H1 (cell line): ENCODE measurements at regions not wholly inside any gene's neighbourhood (a gene's known extent, or its start where the extent isn't known, plus 50 kb on each side); places are given as distances from the start of the nearest gene placed in this dataset.

Experiments used
- CTCF ChIA-PET: fragments of 300-600 bp; sonication (Branson Sonifier 250); formaldehyde crosslinking; loops from one replicate; lab custom pipeline; 2021; ENCODE audit not compliant: partially characterized antibody; lab: Charles Lee
- POLR2A ChIA-PET: fragments of 300-600 bp; sonication (Branson Sonifier 250); formaldehyde crosslinking; loops from one replicate; lab custom pipeline; 2021; ENCODE audit warnings: inconsistent platforms; ENCODE audit not compliant: partially characterized antibody; lab: Charles Lee
- DNase-seq, 2 experiments: peaks; one replicate each; pipeline versions ENCODE4 v3.0.0 to v3.0.0-alpha.2; 2010 to 2022; ENCODE audit warnings: low spot score in 2 of 2, low read depth in 1 of 2, mixed read lengths in 1 of 2
- FAIRE-seq: peaks from 2 replicates; lab custom pipeline; 2011; peaks lifted over from hg19 to GRCh38; lab: Jason Lieb, UNC
- H2AFZ ChIP-seq: 2 replicates; pipeline ENCODE4 v1.8.1; 2012; ENCODE audit warnings: low read length, inconsistent platforms
- H2AK5ac ChIP-seq: 2 replicates; pipeline ENCODE4 v1.6.1; 2013; ENCODE audit warnings: low read depth, low read length
- H2BK120ac ChIP-seq: replicated peaks from 2 replicates; pipeline ENCODE3; 2013; ENCODE audit warnings: low read depth, low read length, inconsistent platforms
- H2BK12ac ChIP-seq: 2 replicates; pipeline ENCODE4 v1.6.1; 2013; ENCODE audit warnings: low read depth, low read length
- H2BK15ac ChIP-seq: 2 replicates; pipeline ENCODE4 v1.6.1; 2013; ENCODE audit warnings: low read length
- H2BK20ac ChIP-seq: 2 replicates; pipeline ENCODE4 v1.6.1; 2013; ENCODE audit warnings: low read length
- H2BK5ac ChIP-seq: 2 replicates; pipeline ENCODE4 v1.6.1; 2013; ENCODE audit warnings: low read depth, low read length
- H3K14ac ChIP-seq: 2 replicates; pipeline ENCODE4 v1.6.1; 2013; ENCODE audit warnings: inconsistent platforms; ENCODE audit not compliant: insufficient read length
- H3K18ac ChIP-seq: 2 replicates; pipeline ENCODE4 v1.6.1; 2013; ENCODE audit warnings: low read length; ENCODE audit errors: extremely low read depth
- H3K23ac ChIP-seq: 2 replicates; pipeline ENCODE4 v1.6.1; 2013; ENCODE audit warnings: inconsistent platforms; ENCODE audit not compliant: insufficient read length
- H3K23me2 ChIP-seq: 2 replicates; pipeline ENCODE4 v1.6.1; 2013; ENCODE audit warnings: low read depth, low read length
- H3K27ac ChIP-seq: 2 replicates; pipeline ENCODE4 v1.6.1; 2011; ENCODE audit warnings: low read depth, low read length, inconsistent platforms
- H3K27me3 ChIP-seq, 4 experiments: replicated peaks in 1 of 4; 1 replicate in 1 of 4; 2 replicates in 3 of 4; pipeline versions ENCODE4 v1.6.1 to v1.8.1; 2011 to 2013; ENCODE audit warnings: low read length in 3 of 4, mild to moderate bottlenecking in 3 of 4, inconsistent platforms in 2 of 4, mixed read lengths in 2 of 4, moderate library complexity in 1 of 4; ENCODE audit not compliant: control insufficient read depth in 3 of 4, insufficient read depth in 3 of 4; ENCODE audit errors: extremely low read depth in 1 of 4
- H3K36me3 ChIP-seq, 4 experiments: 2 replicates each; pipeline versions ENCODE4 v1.6.1 to v1.8.1; 2011 to 2013; ENCODE audit warnings: mild to moderate bottlenecking in 4 of 4, low read length in 3 of 4, moderate library complexity in 2 of 4, control low read depth in 1 of 4, inconsistent platforms in 1 of 4; ENCODE audit not compliant: insufficient read depth in 4 of 4, control insufficient read depth in 2 of 4
- H3K4ac ChIP-seq: replicated peaks from 2 replicates; pipeline ENCODE3; 2013; ENCODE audit warnings: low read length, low read depth, mixed read lengths, inconsistent platforms; ENCODE audit not compliant: insufficient read length
- H3K4me1 ChIP-seq, 4 experiments: replicated peaks in 1 of 4; 1 replicate in 1 of 4; 2 replicates in 3 of 4; pipeline versions ENCODE4 v1.6.1 to v1.8.1; 2011 to 2013; ENCODE audit warnings: low read length in 3 of 4, inconsistent platforms in 2 of 4, mixed read lengths in 1 of 4; ENCODE audit not compliant: insufficient read depth in 4 of 4, control insufficient read depth in 3 of 4
- H3K4me2 ChIP-seq, 2 experiments: 2 replicates each; pipeline versions ENCODE4 v1.6.1 to v1.8.1; 2011 to 2013; ENCODE audit warnings: low read depth in 2 of 2, low read length in 2 of 2, control low read depth in 1 of 2, inconsistent platforms in 1 of 2, mild to moderate bottlenecking in 1 of 2; ENCODE audit not compliant: insufficient read depth in 1 of 2
- H3K4me3 ChIP-seq, 4 experiments: fragments of 200-600, 300-600 bp in 1 of 4; sonication (generic), shearing (Covaris generic), sonication (Bioruptor Twin) in 1 of 4; 2 replicates each; pipeline versions ENCODE4 v1.5.1 to v1.8.1; 2011 to 2016; ENCODE audit warnings: low read length in 4 of 4, low read depth in 3 of 4, control low read depth in 2 of 4, inconsistent platforms in 2 of 4, mild to moderate bottlenecking in 2 of 4, mixed read lengths in 1 of 4, moderate library complexity in 1 of 4; ENCODE audit not compliant: insufficient read depth in 2 of 4; ENCODE audit errors: extremely low read depth in 1 of 4
- H3K56ac ChIP-seq: replicated peaks from 2 replicates; pipeline ENCODE3; 2013; ENCODE audit warnings: low read depth, mild to moderate bottlenecking, mixed read lengths, low read length, inconsistent platforms; ENCODE audit not compliant: insufficient read length
- H3K79me1 ChIP-seq: 2 replicates; pipeline ENCODE4 v1.6.1; 2013; ENCODE audit warnings: low read depth, low read length, control low read depth
- H3K79me2 ChIP-seq, 2 experiments: 2 replicates each; pipeline versions ENCODE4 v1.6.1 to v1.8.1; 2012 to 2013; ENCODE audit warnings: low read length in 2 of 2, mild to moderate bottlenecking in 2 of 2, inconsistent platforms in 1 of 2; ENCODE audit not compliant: insufficient read depth in 2 of 2, control insufficient read depth in 1 of 2
- H3K9ac ChIP-seq, 4 experiments: replicated peaks in 1 of 4; 1 replicate in 1 of 4; 2 replicates in 3 of 4; pipeline versions ENCODE4 v1.6.1 to v1.8.1; 2011 to 2013; ENCODE audit warnings: low read depth in 3 of 4, low read length in 3 of 4, control low read depth in 2 of 4, mild to moderate bottlenecking in 2 of 4, moderate library complexity in 2 of 4, inconsistent platforms in 1 of 4; ENCODE audit errors: extremely low read depth in 1 of 4
- H3K9me3 ChIP-seq, 2 experiments: 2 replicates each; pipeline versions ENCODE4 v1.6.1 to v1.8.1; 2012 to 2013; ENCODE audit warnings: mild to moderate bottlenecking in 2 of 2, moderate library complexity in 2 of 2, control low read depth in 1 of 2, inconsistent platforms in 1 of 2, low read depth in 1 of 2, low read length in 1 of 2, mixed read lengths in 1 of 2; ENCODE audit not compliant: insufficient read depth in 2 of 2
- H4K20me1 ChIP-seq, 2 experiments: replicated peaks in 1 of 2; 2 replicates each; pipeline versions ENCODE3 to v1.8.1; 2011 to 2013; ENCODE audit warnings: inconsistent platforms in 2 of 2, low read length in 2 of 2, mild to moderate bottlenecking in 1 of 2; ENCODE audit not compliant: insufficient read depth in 2 of 2, control insufficient read depth in 1 of 2
- H4K5ac ChIP-seq: 2 replicates; pipeline ENCODE4 v1.6.1; 2013; ENCODE audit warnings: low read length, low read depth, mixed read lengths, inconsistent platforms; ENCODE audit not compliant: insufficient read length
- H4K8ac ChIP-seq: 2 replicates; pipeline ENCODE4 v1.8.0; 2013; ENCODE audit warnings: mild to moderate bottlenecking, moderate library complexity, low read length, inconsistent platforms; ENCODE audit not compliant: insufficient read depth; ENCODE audit errors: extremely low read depth
- H4K91ac ChIP-seq: replicated peaks from 2 replicates; pipeline ENCODE3; 2013; ENCODE audit warnings: low read length, mixed read lengths, inconsistent platforms; ENCODE audit not compliant: insufficient read length
- ASH2L ChIP-seq: fragments of 200-600, 300-600 bp; sonication (generic); IDR thresholded peaks from one replicate; pipeline ENCODE4 v1.7.1; 2017; ENCODE audit warnings: low read length
- EZH2 ChIP-seq: fragments of 200-600 bp; sonication (generic); IDR thresholded peaks from 2 replicates; pipeline ENCODE4 v1.7.1; 2012; ENCODE audit warnings: low read depth, mild to moderate bottlenecking, moderate library complexity, low read length, inconsistent platforms; ENCODE audit not compliant: severe bottlenecking
- HDAC2 ChIP-seq, 2 experiments: fragments of 300-600 bp in 1 of 2; sonication (generic) in 1 of 2; IDR thresholded peaks; 2 replicates each; pipeline ENCODE4 v1.6.1; 2011 to 2012; ENCODE audit warnings: low read depth in 2 of 2, low read length in 2 of 2, mild to moderate bottlenecking in 2 of 2, moderate library complexity in 2 of 2, borderline replicate concordance in 1 of 2, inconsistent platforms in 1 of 2
- JUN ChIP-seq: IDR thresholded peaks from 2 replicates; pipeline ENCODE4 v1.6.1; 2011; ENCODE audit warnings: low read depth, mild to moderate bottlenecking, improper control_type of control experiment, low read length
- RNF2 ChIP-seq: fragments of 200-900, 300-1000 bp; sonication (generic); IDR thresholded peaks from 2 replicates; pipeline ENCODE4 v1.7.1; 2016; ENCODE audit warnings: borderline replicate concordance, low read depth, mild to moderate bottlenecking, antibody characterized with exemption, low read length; ENCODE audit not compliant: poor library complexity, severe bottlenecking; ENCODE audit errors: missing control alignments
- TAF7 ChIP-seq: optimal IDR thresholded peaks from 2 replicates; pipeline ENCODE3; 2011; ENCODE audit warnings: low read depth, mild to moderate bottlenecking, inconsistent platforms, low read length, moderate library complexity, borderline replicate concordance
- WGBS, 2 experiments: shearing (Covaris generic) in 1 of 2; methylation state at CpG; one replicate each; pipeline versions ENCODE4 v1.1.6 to v1.1.7; 2013 to 2015; ENCODE audit warnings: low lambda C conversion rate in 2 of 2, mixed read lengths in 2 of 2, inconsistent platforms in 1 of 2, low coverage in 1 of 2, missing lambda C conversion rate in 1 of 2; ENCODE audit not compliant: insufficient replicate concordance in 2 of 2, insufficient coverage in 1 of 2, insufficient read length in 1 of 2; ENCODE audit errors: extremely low coverage in 1 of 2, missing lambda C conversion rate in 1 of 2; 5-methylcytosine and 5-hydroxymethylcytosine counted together

DNA sequence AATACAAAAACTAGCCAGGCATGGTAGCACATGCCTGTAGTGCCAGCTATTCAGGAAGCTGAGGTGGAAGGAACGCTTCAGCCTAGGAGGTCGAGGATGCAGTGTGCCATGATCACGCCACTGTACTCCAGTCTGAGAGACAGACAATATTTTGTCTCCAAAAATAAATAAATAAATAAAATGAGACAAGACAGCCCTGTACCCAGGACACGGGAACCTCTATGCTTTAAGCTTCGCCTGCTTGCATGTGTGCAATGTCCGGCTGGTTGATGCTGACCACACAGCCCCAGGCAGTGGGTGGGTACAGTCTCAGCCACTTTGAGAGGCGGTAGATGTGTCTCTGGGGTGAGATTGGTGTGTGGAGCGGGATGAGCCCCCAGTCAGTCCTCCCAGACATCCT is 52.0 kb upstream of the MPEG1 start:
- H3K79me2 ChIP-seq: no peaks in the 10 kb centered on the region
- FAIRE-seq (no peak), DNase-seq (no peak)
- no peak overlapping the region for H3K4ac ChIP-seq
- TF ChIP-seq JUN: no peak
- no peak for TF ChIP-seq TAF7
- no peak for TF ChIP-seq EZH2
- TF ChIP-seq HDAC2 (IDR thresholded peaks at IDR 0.05; ENCODE audit: borderline replicate concordance in 1 of 2, low read depth in 2 of 2, low read length in 2 of 2): no peak
- TF ChIP-seq ASH2L: no peak
- no peak for TF ChIP-seq RNF2
- TF ChIP-seq, all 59 proteins: peak for 0
- POLR2A ChIA-PET: no interaction called here
- no peak overlapping the region for H3K56ac ChIP-seq
- no peak overlapping the region for H3K4me2 ChIP-seq
- no peaks in the 10 kb centered on the region for H4K20me1 ChIP-seq
- no peak overlapping the region for H3K23ac ChIP-seq
- H3K36me3 ChIP-seq: no peaks in the 10 kb centered on the region
- no peak overlapping the region for H3K4me3 ChIP-seq
- no peak overlapping the region for H2AK5ac ChIP-seq
- no peak overlapping the region for H2BK20ac ChIP-seq
- H2BK120ac ChIP-seq: no peak overlapping the region
- no peak overlapping the region for H2BK12ac ChIP-seq
- no peak overlapping the region; the same call in 1 of the 2 replicates for H2BK15ac ChIP-seq
- CTCF ChIA-PET: interaction anchor here (0.9 to 8.4 kb wide), 5 partner anchors 21 to 166 kb away, joined by 3 to 74 read pairs (median 8); no protein-coding TSS in a partner anchor
- H3K79me1 ChIP-seq: no peaks in the 10 kb centered on the region
- WGBS, 2 experiments: 95% methylated on average over 8 of the region's 8 CpGs; no CpG with 5 or more reads in 1 of the 2 experiments
- H3K23me2 ChIP-seq: no peaks in the 10 kb centered on the region
- no peak overlapping the region for H3K14ac ChIP-seq
- H4K8ac ChIP-seq: no peak overlapping the region
- H3K4me1 ChIP-seq: no peaks in the 10 kb centered on the region
- H3K9me3 ChIP-seq: no peaks in the 10 kb centered on the region
- no peak overlapping the region for H3K9ac ChIP-seq
- H3K27me3 ChIP-seq: no peaks in the 10 kb centered on the region
- no peak overlapping the region for H3K18ac ChIP-seq
- H4K91ac ChIP-seq: no peak overlapping the region
- no peak overlapping the region for H3K27ac ChIP-seq
- H2BK5ac ChIP-seq: no peak overlapping the region
- H4K5ac ChIP-seq: no peak overlapping the region
- no peak overlapping the region for H2AFZ ChIP-seq
